OCI-LY7 (cell line): ENCODE measurements at regions not wholly inside any gene's neighbourhood (a gene's known extent, or its start where the extent isn't known, plus 50 kb on each side); places are given as distances from the start of the nearest gene placed in this dataset.

Source experiments
- CTCF ChIP-seq: fragments of 200-600 bp; sonication (generic); conservative IDR thresholded peaks from 2 replicates; pipeline ENCODE4 v1.5.1; 2014; ENCODE audit warnings: mild to moderate bottlenecking, antibody characterized with exemption, low read length, moderate library complexity, mixed read lengths
- EZH2phosphoT487 ChIP-seq: fragments of 200-600 bp; sonication (generic); IDR thresholded peaks from 2 replicates; pipeline ENCODE4 v1.6.1; 2018; ENCODE audit warnings: low read depth, borderline replicate concordance, mild to moderate bottlenecking, mixed run types, antibody characterized with exemption, low read length, moderate library complexity, mixed read lengths

- TF ChIP-seq CTCF (no peak), EZH2phosphoT487 (no peak)
Measured at GRCh38 chr4:81757691-81758090, 286.0 kb upstream of the RASGEF1B start.
